A549 (cell line): ENCODE measurements at regions not wholly inside any gene's neighbourhood (a gene's known extent, or its start where the extent isn't known, plus 50 kb on each side); places are given as distances from the start of the nearest gene placed in this dataset.

ENCODE experiments used
- CEBPB ChIP-seq, 2 experiments: fragments of >200 bp in 1 of 2; sonication (Bioruptor Twin) in 1 of 2; formaldehyde crosslinking in 1 of 2; IDR thresholded peaks; 2 replicates each; pipeline ENCODE4 v1.6.1; 2012 to 2016
- CTCF ChIP-seq: fragments of >200 bp; sonication (Bioruptor Twin); formaldehyde crosslinking; IDR thresholded peaks from 3 replicates; pipeline ENCODE4 v1.5.1; 2016
- EHMT2 ChIP-seq: fragments of 200-600 bp; sonication (generic); IDR thresholded peaks from 2 replicates; pipeline ENCODE4 v1.6.1; 2016; ENCODE audit warnings: antibody characterized with exemption, low read depth, mild to moderate bottlenecking, moderate library complexity
- ESRRA ChIP-seq: fragments of 150-350 bp; IDR thresholded peaks from 2 replicates; pipeline ENCODE4 v1.6.1; 2014; ENCODE audit warnings: mild to moderate bottlenecking, low read length, borderline replicate concordance
- KDM5A ChIP-seq: fragments of 200-600 bp; sonication (generic); IDR thresholded peaks from 2 replicates; pipeline ENCODE4 v1.6.1; 2016; ENCODE audit warnings: antibody characterized with exemption, mild to moderate bottlenecking
- MAX ChIP-seq: IDR thresholded peaks from 2 replicates; pipeline ENCODE4 v1.6.1; 2012
- POLR2A ChIP-seq: IDR thresholded peaks from 2 replicates; pipeline ENCODE4 v1.6.1; 2012; ENCODE audit warnings: mild to moderate bottlenecking, low read length
- REST ChIP-seq: fragments of 200-600 bp; sonication (generic); IDR thresholded peaks from 2 replicates; pipeline ENCODE4 v1.6.1; 2016; ENCODE audit warnings: antibody characterized with exemption, mild to moderate bottlenecking, moderate library complexity
- USF2 ChIP-seq: fragments of 450-650 bp; IDR thresholded peaks from 2 replicates; pipeline ENCODE4 v1.6.1; 2014; ENCODE audit warnings: antibody characterized with exemption
- ZNF302 ChIP-seq: fragments of 250-450 bp; sonication (Bioruptor Pico); IDR thresholded peaks from 2 replicates; pipeline ENCODE4 v1.9.0; 2021; ENCODE audit warnings: inconsistent platforms, mild to moderate bottlenecking, moderate library complexity

GRCh38 chr3:117610156-117610555 is 900.6 kb downstream of the TUSC7 start:
- TF ChIP-seq ESRRA (no peak), CTCF (no peak), EHMT2 (no peak), POLR2A (no peak), ZNF302 (no peak), KDM5A (no peak), USF2 (no peak), MAX (no peak), CEBPB (IDR thresholded peaks at IDR 0.05) (no peak), REST (no peak)
